HUES48 (cell line): ENCODE measurements at regions not wholly inside any gene's neighbourhood (a gene's known extent, or its start where the extent isn't known, plus 50 kb on each side); places are given as distances from the start of the nearest gene placed in this dataset.

Source experiments
- H3K27ac ChIP-seq: one replicate; pipeline ENCODE4 v1.7.0; 2013; ENCODE audit warnings: low read depth, low read length, inconsistent platforms
- H3K27me3 ChIP-seq: 2 replicates; pipeline ENCODE4 v1.6.1; 2013; ENCODE audit warnings: mild to moderate bottlenecking, low read length; ENCODE audit not compliant: control insufficient read depth, insufficient read depth
- H3K36me3 ChIP-seq: 2 replicates; pipeline ENCODE4 v1.6.1; 2013; ENCODE audit warnings: low read length; ENCODE audit not compliant: control insufficient read depth, insufficient read depth
- H3K4me1 ChIP-seq: 2 replicates; pipeline ENCODE4 v1.6.1; 2013; ENCODE audit warnings: mild to moderate bottlenecking, low read length; ENCODE audit not compliant: control insufficient read depth, insufficient read depth
- H3K4me3 ChIP-seq: 2 replicates; pipeline ENCODE4 v1.5.1; 2013; ENCODE audit warnings: mild to moderate bottlenecking, low read depth, low read length
- H3K9ac ChIP-seq: 2 replicates; pipeline ENCODE4 v1.6.1; 2013; ENCODE audit warnings: mild to moderate bottlenecking, low read depth, low read length, moderate library complexity
- H3K9me3 ChIP-seq: 2 replicates; pipeline ENCODE4 v1.6.1; 2013; ENCODE audit warnings: low read length; ENCODE audit not compliant: control insufficient read depth, insufficient read depth

GRCh38 chr16:73190256-73190655 lies 142.3 kb upstream of the ZFHX3 start:
- Histone ChIP-seq H3K9ac (no peak overlapping the region), H3K36me3 (no peaks in the 10 kb centered on the region), H3K4me3 (no peak overlapping the region), H3K4me1 (no peaks in the 10 kb centered on the region), H3K9me3 (peaks cover 2% of the 10 kb centered on the region; the same call in 1 of the 2 replicates), H3K27ac (no peak overlapping the region), H3K27me3 (peaks cover 14% of the 10 kb centered on the region; the same call in 1 of the 2 replicates)

GRCh38 chr16:73189136-73189535 lies 141.2 kb upstream of the ZFHX3 start:
- Histone ChIP-seq H3K4me1 (no peaks in the 10 kb centered on the region), H3K9ac (no peak overlapping the region), H3K27me3 (peaks cover 14% of the 10 kb centered on the region; the same call in 1 of the 2 replicates), H3K36me3 (no peaks in the 10 kb centered on the region), H3K27ac (no peak overlapping the region), H3K9me3 (peaks cover 2% of the 10 kb centered on the region; the same call in 1 of the 2 replicates), H3K4me3 (no peak overlapping the region)

DNA sequence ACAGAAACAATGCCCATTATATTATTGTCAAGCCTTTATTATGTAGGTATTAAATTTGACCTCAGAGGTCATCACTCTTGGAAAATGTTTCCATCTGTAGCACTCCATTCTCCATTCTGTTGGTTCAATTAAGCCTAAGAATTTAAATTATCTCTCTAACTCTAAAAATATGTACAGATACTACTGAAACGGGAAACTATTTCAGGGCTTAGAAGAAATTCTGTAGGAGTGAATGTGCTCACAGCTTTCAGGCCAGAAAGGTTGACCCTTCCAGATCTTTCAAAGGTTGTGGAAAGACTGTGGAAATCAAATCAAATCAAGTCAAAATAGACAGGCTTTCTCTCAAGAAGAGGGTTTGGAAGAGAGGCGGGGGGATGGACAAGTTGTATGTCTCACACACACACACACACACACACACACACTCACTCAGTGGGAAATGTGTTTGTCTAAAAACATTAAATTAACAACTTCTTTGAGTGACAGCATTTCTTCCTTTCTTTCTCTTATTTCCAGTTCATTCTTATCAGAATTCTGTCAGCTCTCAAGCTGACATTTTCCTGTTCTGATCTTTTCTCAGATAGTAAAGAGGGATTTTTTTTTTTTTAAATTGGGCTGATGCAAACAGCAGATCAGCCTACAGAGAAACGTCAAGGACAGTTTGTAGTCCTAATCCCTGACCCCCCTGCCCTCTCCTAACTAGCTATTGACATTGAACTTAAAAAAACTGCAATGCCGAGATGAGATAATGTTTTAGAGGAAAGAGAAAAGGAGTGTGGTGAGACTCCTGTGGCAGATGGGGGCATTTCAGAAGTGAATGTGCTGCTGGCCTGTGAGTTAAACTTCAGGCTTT lies 139.0 kb upstream of the ZFHX3 start:
- H3K27ac ChIP-seq: no peak overlapping the region
- H3K4me1 ChIP-seq: no peaks in the 10 kb centered on the region

GRCh38 chr16:73185737-73186136 lies 137.8 kb upstream of the ZFHX3 start:
- H3K9ac ChIP-seq: no peak overlapping the region
- peaks cover 2% of the 10 kb centered on the region; the same call in 1 of the 2 replicates for H3K9me3 ChIP-seq
- H3K36me3 ChIP-seq: no peaks in the 10 kb centered on the region
- H3K27me3 ChIP-seq: no peaks in the 10 kb centered on the region
- no peaks in the 10 kb centered on the region for H3K4me1 ChIP-seq
- H3K27ac ChIP-seq: no peak overlapping the region
- H3K4me3 ChIP-seq: no peak overlapping the region

More for the DNA sequence above, 139.0 kb upstream of the ZFHX3 start:
- Histone ChIP-seq H3K9ac (no peak overlapping the region), H3K36me3 (no peaks in the 10 kb centered on the region), H3K4me3 (no peak overlapping the region), H3K27me3 (peaks cover 2% of the 10 kb centered on the region; the same call in 1 of the 2 replicates), H3K9me3 (peaks cover 2% of the 10 kb centered on the region; the same call in 1 of the 2 replicates)

GRCh38 chr16:73183611-73184092 lies 135.7 kb upstream of the ZFHX3 start:
- H3K27ac ChIP-seq: no peak overlapping the region

DNA sequence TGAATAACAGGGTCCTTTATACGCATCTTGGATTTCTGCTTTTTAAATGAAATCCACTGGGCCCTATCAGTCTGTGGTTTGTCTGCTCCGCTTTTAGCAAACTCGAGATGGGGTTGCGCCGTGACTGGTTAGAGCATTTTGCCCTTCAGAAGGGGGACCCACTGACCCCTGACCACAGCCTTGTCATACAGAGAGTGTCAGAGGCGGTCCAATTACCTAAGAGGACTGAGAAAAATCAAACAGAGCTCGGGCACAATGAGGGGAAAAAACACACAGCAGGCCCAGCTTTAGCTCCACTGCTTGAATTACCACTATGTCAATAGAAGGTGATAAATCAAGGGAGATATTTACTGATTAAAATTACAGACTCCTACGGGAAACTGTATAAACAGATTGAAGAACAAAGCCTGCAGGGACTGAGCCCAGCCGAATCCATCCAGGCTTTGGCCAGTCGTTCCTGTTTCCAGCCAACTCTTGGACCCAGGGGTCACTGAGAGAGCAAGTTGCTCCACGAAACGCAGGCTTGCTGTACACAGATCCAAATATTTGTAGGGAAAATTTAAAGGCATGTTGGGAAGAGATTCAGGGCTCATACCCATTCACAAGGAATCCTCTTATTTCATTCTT lies 131.9 kb upstream of the ZFHX3 start:
- Histone ChIP-seq H3K9me3 (no peaks in the 10 kb centered on the region), H3K4me3 (no peak overlapping the region), H3K4me1 (peaks cover 9% of the 10 kb centered on the region), H3K27ac (no peak overlapping the region), H3K27me3 (no peaks in the 10 kb centered on the region), H3K36me3 (no peaks in the 10 kb centered on the region), H3K9ac (no peak overlapping the region)

More at GRCh38 chr16:73183611-73184092, 135.7 kb upstream of the ZFHX3 start:
- H3K9me3 ChIP-seq: peaks cover 2% of the 10 kb centered on the region; the same call in 1 of the 2 replicates
- H3K9ac ChIP-seq: no peak overlapping the region
- no peaks in the 10 kb centered on the region for H3K36me3 ChIP-seq
- no peaks in the 10 kb centered on the region for H3K4me1 ChIP-seq
- H3K27me3 ChIP-seq: no peaks in the 10 kb centered on the region
- no peak overlapping the region for H3K4me3 ChIP-seq

DNA sequence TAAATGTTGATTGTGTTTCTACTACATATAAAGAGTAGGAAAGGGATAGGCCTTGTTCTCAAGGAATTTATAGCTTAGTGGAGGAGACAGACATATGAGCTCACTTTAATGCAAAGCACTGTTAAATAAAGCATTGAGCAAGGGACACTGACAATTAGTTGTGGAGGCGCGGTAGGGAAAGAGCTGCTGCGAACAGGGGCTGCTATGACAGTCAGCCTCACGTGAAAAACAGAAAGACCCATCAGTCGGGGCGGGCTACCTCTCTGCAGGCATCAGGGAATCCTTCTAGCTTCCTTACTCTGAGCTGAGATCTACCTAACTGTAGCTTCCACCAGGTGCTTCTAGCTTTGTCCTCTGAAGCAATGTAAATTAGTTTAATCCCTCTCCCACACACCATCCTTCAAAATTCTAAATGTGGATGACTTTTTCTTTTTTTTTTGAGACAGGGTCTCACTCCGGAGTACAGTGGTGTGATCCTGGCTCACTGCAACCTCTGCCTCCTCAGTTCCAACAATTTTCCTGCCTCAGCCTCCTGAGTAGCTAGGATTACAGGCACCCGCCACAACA lies 129.9 kb upstream of the ZFHX3 start:
- H3K36me3 ChIP-seq: no peaks in the 10 kb centered on the region
- H3K9me3 ChIP-seq: no peaks in the 10 kb centered on the region
- no peak overlapping the region for H3K9ac ChIP-seq
- H3K27me3 ChIP-seq: peaks cover 12% of the 10 kb centered on the region; the same call in 1 of the 2 replicates
- H3K27ac ChIP-seq: no peak overlapping the region
- peaks cover 9% of the 10 kb centered on the region for H3K4me1 ChIP-seq
- no peak overlapping the region for H3K4me3 ChIP-seq

DNA sequence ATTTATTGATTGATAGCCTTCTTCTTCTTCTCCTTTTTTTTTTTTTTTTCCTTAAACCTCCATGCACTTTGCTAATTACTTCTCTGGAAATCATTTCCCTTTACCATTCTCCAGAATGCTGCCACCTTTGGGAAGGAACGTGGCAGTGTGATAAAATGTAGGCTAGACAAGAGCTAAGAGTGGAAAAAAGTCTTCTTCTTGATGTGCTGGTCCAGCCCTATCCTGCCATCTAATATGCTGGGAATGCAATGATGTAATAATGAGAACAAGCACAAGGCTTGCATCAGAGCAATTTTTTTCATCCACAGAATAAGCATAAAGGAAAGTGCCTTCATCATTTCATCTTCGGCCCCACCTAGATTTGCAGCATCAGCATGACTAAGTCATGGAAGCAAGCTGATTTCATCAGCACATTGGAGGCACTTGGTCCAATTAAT lies 128.7 kb upstream of the ZFHX3 start:
- Histone ChIP-seq H3K4me3 (no peak overlapping the region), H3K36me3 (no peaks in the 10 kb centered on the region), H3K4me1 (peaks cover 21% of the 10 kb centered on the region), H3K9me3 (no peaks in the 10 kb centered on the region), H3K27ac (no peak overlapping the region), H3K9ac (no peak overlapping the region), H3K27me3 (peaks cover 12% of the 10 kb centered on the region; the same call in 1 of the 2 replicates)

GRCh38 chr16:73172973-73173709 lies 125.2 kb upstream of the ZFHX3 start:
- no peak overlapping the region for H3K27ac ChIP-seq
- H3K4me1 ChIP-seq: peaks cover 31% of the 10 kb centered on the region
- H3K9me3 ChIP-seq: no peaks in the 10 kb centered on the region
- no peak overlapping the region for H3K9ac ChIP-seq
- H3K36me3 ChIP-seq: no peaks in the 10 kb centered on the region
- H3K27me3 ChIP-seq: peaks cover 16% of the 10 kb centered on the region
- no peak overlapping the region for H3K4me3 ChIP-seq

- Histone ChIP-seq H3K27ac (peak overlapping the region; percentile 22), H3K9ac (no peak overlapping the region), H3K27me3 (peaks cover 16% of the 10 kb centered on the region), H3K4me3 (no peak overlapping the region), H3K9me3 (no peaks in the 10 kb centered on the region), H3K4me1 (peaks cover 27% of the 10 kb centered on the region), H3K36me3 (no peaks in the 10 kb centered on the region)
These were observed 124.5 kb upstream of the ZFHX3 start for GRCh38 chr16:73172241-73172972.
